ENCODE measurements at regions not wholly inside any gene's neighbourhood (a gene's known extent, or its start where the extent isn't known, plus 50 kb on each side); places are given as distances from the start of the nearest gene placed in this dataset.

- no peak overlapping the region for H3K4me3 ChIP-seq (ENCODE audit: low read depth, low read length)
- DNase-seq (ENCODE audit: low read depth) = no peak
- TF ChIP-seq, protein P1, sequence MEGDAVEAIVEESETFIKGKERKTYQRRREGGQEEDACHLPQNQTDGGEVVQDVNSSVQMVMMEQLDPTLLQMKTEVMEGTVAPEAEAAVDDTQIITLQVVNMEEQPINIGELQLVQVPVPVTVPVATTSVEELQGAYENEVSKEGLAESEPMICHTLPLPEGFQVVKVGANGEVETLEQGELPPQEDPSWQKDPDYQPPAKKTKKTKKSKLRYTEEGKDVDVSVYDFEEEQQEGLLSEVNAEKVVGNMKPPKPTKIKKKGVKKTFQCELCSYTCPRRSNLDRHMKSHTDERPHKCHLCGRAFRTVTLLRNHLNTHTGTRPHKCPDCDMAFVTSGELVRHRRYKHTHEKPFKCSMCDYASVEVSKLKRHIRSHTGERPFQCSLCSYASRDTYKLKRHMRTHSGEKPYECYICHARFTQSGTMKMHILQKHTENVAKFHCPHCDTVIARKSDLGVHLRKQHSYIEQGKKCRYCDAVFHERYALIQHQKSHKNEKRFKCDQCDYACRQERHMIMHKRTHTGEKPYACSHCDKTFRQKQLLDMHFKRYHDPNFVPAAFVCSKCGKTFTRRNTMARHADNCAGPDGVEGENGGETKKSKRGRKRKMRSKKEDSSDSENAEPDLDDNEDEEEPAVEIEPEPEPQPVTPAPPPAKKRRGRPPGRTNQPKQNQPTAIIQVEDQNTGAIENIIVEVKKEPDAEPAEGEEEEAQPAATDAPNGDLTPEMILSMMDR (IDR thresholded peaks at IDR 0.05; ENCODE audit: insufficient read depth, low read length) = no peak
Observed at GRCh38 chr18:51370996-51371395, 173.5 kb upstream of the MEX3C start.

- TF ChIP-seq, protein P1 (IDR thresholded peaks at IDR 0.05; ENCODE audit: insufficient read depth, low read length) = no peak
- no peak for DNase-seq (ENCODE audit: low read depth)
- no peak overlapping the region for H3K4me3 ChIP-seq (ENCODE audit: low read depth, low read length)
Observed at GRCh38 chr18:51371929-51372328, 174.4 kb upstream of the MEX3C start.

- DNase-seq (ENCODE audit: low read depth) = peak; percentile 8
- H3K4me3 ChIP-seq (ENCODE audit: low read depth, low read length) = no peak overlapping the region
- TF ChIP-seq, protein P1 (IDR thresholded peaks at IDR 0.05; ENCODE audit: insufficient read depth, low read length) = no peak
Observed at GRCh38 chr18:51382081-51382480, 184.6 kb upstream of the MEX3C start.

DNA sequence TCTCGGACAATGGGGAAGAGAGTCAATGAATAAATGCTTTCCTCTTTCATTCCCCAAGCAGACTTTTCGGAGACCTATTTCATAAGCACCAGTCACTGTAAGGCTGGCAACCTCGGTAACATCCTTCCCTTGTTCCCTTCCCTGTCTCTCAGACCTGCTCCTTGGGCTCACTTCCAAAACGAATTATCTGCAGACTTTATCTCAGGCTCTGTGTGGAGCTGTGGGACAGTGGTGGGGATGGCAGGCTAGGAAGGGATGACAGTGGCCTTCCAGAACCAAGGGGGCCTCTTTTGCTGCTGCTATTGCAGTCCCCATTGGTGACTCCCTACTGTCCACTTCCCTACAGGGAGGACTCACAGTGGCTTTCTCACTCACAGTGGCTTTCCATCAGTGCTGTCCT lies 185.6 kb upstream of the MEX3C start:
- TF ChIP-seq, protein P1 (IDR thresholded peaks at IDR 0.05; ENCODE audit: insufficient read depth, low read length) = no peak
- no peak for DNase-seq (ENCODE audit: low read depth)
- H3K4me3 ChIP-seq (ENCODE audit: low read depth, low read length) = no peak overlapping the region

- no peak overlapping the region for H3K4me3 ChIP-seq (ENCODE audit: low read depth, low read length)
- TF ChIP-seq, protein P1 (IDR thresholded peaks at IDR 0.05; ENCODE audit: insufficient read depth, low read length) = no peak
- DNase-seq (ENCODE audit: low read depth) = peak; percentile 13
Observed at GRCh38 chr18:51383711-51384110, 186.2 kb upstream of the MEX3C start.

DNA sequence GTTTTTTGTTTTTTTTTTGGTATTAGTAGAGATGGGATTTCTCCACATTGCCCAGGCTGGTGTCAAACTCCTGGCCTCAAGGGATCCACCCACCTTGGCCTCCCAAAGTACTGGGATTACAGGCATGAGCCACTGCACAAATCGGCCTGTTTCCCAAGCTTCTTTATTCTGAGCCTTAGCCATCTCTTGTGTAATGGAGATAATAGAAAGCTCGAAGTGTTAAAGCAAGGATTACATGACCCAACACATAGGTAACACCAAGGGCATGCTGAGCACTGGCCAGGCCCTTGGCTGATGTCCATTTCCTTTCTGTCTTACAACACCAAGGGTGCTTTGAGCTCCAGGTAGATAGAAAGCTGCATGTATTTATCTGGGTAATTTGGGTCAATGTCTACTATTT lies 187.8 kb upstream of the MEX3C start:
- no peak for DNase-seq (ENCODE audit: low read depth)
- TF ChIP-seq, protein P1 (IDR thresholded peaks at IDR 0.05; ENCODE audit: insufficient read depth, low read length) = no peak
- no peak overlapping the region for H3K4me3 ChIP-seq (ENCODE audit: low read depth, low read length)

DNA sequence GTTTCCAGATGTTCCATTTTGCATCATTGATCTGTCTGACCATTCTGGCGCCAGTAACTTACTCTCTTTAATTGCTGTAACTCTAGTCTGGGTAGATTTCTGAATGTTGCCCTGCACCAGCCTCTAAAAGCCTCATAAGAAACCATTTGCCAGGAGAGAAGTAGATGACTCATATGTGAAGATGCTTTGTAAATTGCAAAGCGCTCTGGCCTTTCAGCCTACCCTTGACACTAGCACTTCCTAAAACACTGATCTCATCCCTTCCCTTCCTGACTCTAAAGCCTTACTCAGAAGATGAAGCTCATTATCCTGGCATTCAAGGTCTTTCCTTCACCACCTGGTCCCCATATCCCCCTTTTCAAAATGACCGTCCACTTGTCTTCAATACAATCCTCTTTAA lies 193.2 kb upstream of the MEX3C start:
- DNase-seq (ENCODE audit: low read depth) = no peak

More for the DNA sequence above, 193.2 kb upstream of the MEX3C start:
- TF ChIP-seq, protein P1 (IDR thresholded peaks at IDR 0.05; ENCODE audit: insufficient read depth, low read length) = no peak
- no peak overlapping the region for H3K4me3 ChIP-seq (ENCODE audit: low read depth, low read length)
